A549 (cell line): ENCODE measurements at regions not wholly inside any gene's neighbourhood (a gene's known extent, or its start where the extent isn't known, plus 50 kb on each side); places are given as distances from the start of the nearest gene placed in this dataset.

Experiments used
- EHMT2 ChIP-seq: fragments of 200-600 bp; sonication (generic); IDR thresholded peaks from 2 replicates; pipeline ENCODE4 v1.6.1; 2016; ENCODE audit warnings: antibody characterized with exemption, low read depth, mild to moderate bottlenecking, moderate library complexity
- HDAC2 ChIP-seq: fragments of 200-600 bp; sonication (generic); IDR thresholded peaks from 2 replicates; pipeline ENCODE4 v1.6.1; 2016
- JUNB ChIP-seq: fragments of >200 bp; sonication (Bioruptor Twin); formaldehyde crosslinking; IDR thresholded peaks from 2 replicates; pipeline ENCODE4 v1.6.1; 2016
- RAD21 ChIP-seq, 2 experiments: fragments of >200 bp in 1 of 2; sonication (Bioruptor Twin) in 1 of 2; formaldehyde crosslinking in 1 of 2; IDR thresholded peaks in 1 of 2; conservative IDR thresholded peaks in 1 of 2; 2 replicates in 1 of 2; 3 replicates in 1 of 2; pipeline ENCODE4 v1.6.1; 2012 to 2018; ENCODE audit warnings: inconsistent platforms in 1 of 2
- RFX5 ChIP-seq: fragments of 450-650 bp; IDR thresholded peaks from 2 replicates; pipeline ENCODE4 v1.7.1; 2014; ENCODE audit warnings: antibody characterized with exemption, mild to moderate bottlenecking, moderate library complexity
- TF ChIP-seq, protein P1 (sequence below): fragments of 200-600 bp; sonication (generic); IDR thresholded peaks from 2 replicates; pipeline ENCODE4 v1.6.1; 2016; ENCODE audit warnings: antibody characterized with exemption, mild to moderate bottlenecking, moderate library complexity

DNA sequence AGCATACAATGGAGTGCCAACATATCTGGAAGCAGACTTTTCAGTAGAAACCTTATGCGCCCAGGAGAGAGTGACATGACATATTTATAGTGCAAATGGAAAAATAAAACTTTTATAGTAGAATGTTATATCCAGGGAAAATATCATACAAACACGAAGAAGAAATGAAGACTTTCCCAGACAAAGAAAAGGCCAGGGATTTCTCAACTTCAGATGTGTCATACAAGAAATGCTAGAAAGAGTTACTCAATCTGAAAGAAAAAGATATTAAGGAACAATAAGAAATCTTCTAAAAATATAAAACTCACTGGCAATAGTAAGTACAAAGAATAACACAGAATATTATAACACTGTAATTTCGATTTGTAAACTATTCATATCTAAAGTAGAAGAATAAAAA, 1269.3 kb downstream of the GRIK2 start:
- TF ChIP-seq JUNB (no peak), EHMT2 (no peak), HDAC2 (no peak), RAD21 (conservative IDR thresholded peaks at IDR 0.05 in 1 of 2, IDR thresholded peaks at IDR 0.05 in 1 of 2) (no peak), RFX5 (no peak)
- TF ChIP-seq, protein P1, sequence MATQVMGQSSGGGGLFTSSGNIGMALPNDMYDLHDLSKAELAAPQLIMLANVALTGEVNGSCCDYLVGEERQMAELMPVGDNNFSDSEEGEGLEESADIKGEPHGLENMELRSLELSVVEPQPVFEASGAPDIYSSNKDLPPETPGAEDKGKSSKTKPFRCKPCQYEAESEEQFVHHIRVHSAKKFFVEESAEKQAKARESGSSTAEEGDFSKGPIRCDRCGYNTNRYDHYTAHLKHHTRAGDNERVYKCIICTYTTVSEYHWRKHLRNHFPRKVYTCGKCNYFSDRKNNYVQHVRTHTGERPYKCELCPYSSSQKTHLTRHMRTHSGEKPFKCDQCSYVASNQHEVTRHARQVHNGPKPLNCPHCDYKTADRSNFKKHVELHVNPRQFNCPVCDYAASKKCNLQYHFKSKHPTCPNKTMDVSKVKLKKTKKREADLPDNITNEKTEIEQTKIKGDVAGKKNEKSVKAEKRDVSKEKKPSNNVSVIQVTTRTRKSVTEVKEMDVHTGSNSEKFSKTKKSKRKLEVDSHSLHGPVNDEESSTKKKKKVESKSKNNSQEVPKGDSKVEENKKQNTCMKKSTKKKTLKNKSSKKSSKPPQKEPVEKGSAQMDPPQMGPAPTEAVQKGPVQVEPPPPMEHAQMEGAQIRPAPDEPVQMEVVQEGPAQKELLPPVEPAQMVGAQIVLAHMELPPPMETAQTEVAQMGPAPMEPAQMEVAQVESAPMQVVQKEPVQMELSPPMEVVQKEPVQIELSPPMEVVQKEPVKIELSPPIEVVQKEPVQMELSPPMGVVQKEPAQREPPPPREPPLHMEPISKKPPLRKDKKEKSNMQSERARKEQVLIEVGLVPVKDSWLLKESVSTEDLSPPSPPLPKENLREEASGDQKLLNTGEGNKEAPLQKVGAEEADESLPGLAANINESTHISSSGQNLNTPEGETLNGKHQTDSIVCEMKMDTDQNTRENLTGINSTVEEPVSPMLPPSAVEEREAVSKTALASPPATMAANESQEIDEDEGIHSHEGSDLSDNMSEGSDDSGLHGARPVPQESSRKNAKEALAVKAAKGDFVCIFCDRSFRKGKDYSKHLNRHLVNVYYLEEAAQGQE = no peak
